NOMO-1 (cell line): ENCODE measurements at regions not wholly inside any gene's neighbourhood (a gene's known extent, or its start where the extent isn't known, plus 50 kb on each side); places are given as distances from the start of the nearest gene placed in this dataset.

Experiments
- DNase-seq, 2 experiments: peaks; one replicate each; lab custom pipeline; 2025; ENCODE audit not compliant: unreplicated experiment in 2 of 2; lab: John Stamatoyannopoulos, UW

- no peak for DNase-seq
Measured at GRCh38 chr3:109897734-109898133, 560.4 kb upstream of the DPPA4 start.

GRCh38 chr3:109899925-109900324 is 562.6 kb upstream of the DPPA4 start:
- no peak for DNase-seq

- DNase-seq = no peak
Measured at GRCh38 chr3:109900783-109901182, 563.4 kb upstream of the DPPA4 start.

- DNase-seq = no peak
Measured at GRCh38 chr3:109902549-109902948, 565.2 kb upstream of the DPPA4 start.

- no peak for DNase-seq
Measured at GRCh38 chr3:109903100-109903499, 565.8 kb upstream of the DPPA4 start.

GRCh38 chr3:109910772-109911171 is 573.4 kb upstream of the DPPA4 start:
- DNase-seq = no peak

GRCh38 chr3:109918740-109919139 is 581.4 kb upstream of the DPPA4 start:
- no peak for DNase-seq

GRCh38 chr3:109920749-109921148 is 583.4 kb upstream of the DPPA4 start:
- no peak for DNase-seq

- DNase-seq = no peak
Measured at GRCh38 chr3:109921509-109921908, 584.2 kb upstream of the DPPA4 start.

- DNase-seq = no peak
Measured at GRCh38 chr3:109922856-109923255, 585.5 kb upstream of the DPPA4 start.

- DNase-seq = no peak
Measured at GRCh38 chr3:109923431-109923830, 586.1 kb upstream of the DPPA4 start.

- no peak for DNase-seq
Measured at GRCh38 chr3:109924196-109924595, 586.9 kb upstream of the DPPA4 start.

- DNase-seq = no peak
Measured at GRCh38 chr3:109926376-109926775, 589.0 kb upstream of the DPPA4 start.

- DNase-seq = no peak
Measured at GRCh38 chr3:109927161-109927560, 589.8 kb upstream of the DPPA4 start.

GRCh38 chr3:109927726-109928125 is 590.4 kb upstream of the DPPA4 start:
- DNase-seq = no peak

GRCh38 chr3:109930582-109930981 is 593.2 kb upstream of the DPPA4 start:
- DNase-seq = no peak

GRCh38 chr3:109933576-109933975 is 596.2 kb upstream of the DPPA4 start:
- no peak for DNase-seq

- no peak for DNase-seq
Measured at GRCh38 chr3:109939817-109940216, 602.5 kb upstream of the DPPA4 start.

GRCh38 chr3:109943181-109943580 is 605.8 kb upstream of the DPPA4 start:
- no peak for DNase-seq

- no peak for DNase-seq
Measured at GRCh38 chr3:109944836-109945235, 607.5 kb upstream of the DPPA4 start.

- DNase-seq = no peak
Measured at GRCh38 chr3:109952924-109953323, 615.6 kb upstream of the DPPA4 start.

GRCh38 chr3:109963831-109964230 is 626.5 kb upstream of the DPPA4 start:
- DNase-seq = no peak

GRCh38 chr3:109973733-109974132 is 636.4 kb upstream of the DPPA4 start:
- DNase-seq = no peak

- DNase-seq = no peak
Measured at GRCh38 chr3:109977897-109978296, 640.6 kb upstream of the DPPA4 start.
